ENCODE measurements at regions not wholly inside any gene's neighbourhood (a gene's known extent, or its start where the extent isn't known, plus 50 kb on each side); places are given as distances from the start of the nearest gene placed in this dataset.

DNA sequence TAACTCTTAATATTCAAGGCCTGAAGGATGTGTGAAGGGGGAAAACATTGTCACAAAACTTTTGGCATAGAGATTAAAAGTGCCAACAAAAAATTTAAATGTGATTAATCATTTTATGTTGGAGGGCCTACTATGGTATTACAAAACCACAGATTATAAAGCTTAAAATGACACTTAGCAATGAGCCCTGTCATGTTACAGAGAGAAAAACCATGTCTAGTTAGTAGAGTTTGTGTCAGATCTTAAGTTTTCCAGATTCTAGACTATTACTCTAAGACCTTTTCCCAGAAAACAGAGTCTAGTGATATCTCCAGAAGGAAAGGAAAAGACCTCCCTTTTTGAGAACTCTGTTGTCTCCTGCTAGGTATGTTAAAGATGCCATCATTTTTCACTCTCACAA lies 239.1 kb upstream of the DKK2 start:
- no peak for ATAC-seq
- no peak for DNase-seq (ENCODE audit: low spot score)
- intact Hi-C loops (cut with DNase I): no loop called here

DNA sequence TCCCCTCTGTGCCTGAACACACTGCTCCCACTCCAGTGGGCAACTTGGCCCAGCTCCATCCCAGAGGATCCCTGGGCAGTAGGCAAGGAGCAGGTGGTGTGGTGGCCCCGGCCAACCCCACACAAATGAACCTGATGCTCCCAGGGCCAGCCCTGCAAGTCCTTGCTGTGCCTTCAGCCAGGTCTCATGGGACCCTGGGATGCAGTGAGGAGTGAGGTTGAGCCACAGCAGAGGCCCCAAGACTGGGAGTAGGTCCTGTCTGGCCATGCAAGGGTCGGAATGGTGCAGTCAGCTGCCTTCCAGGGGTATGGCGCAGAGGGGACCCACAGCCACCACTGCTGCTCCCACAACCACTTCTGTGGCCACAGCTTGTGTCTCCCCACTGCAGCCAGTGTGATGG lies 234.5 kb upstream of the DKK2 start:
- DNase-seq (ENCODE audit: low spot score) (no peak), ATAC-seq (peak; percentile 24)
- intact Hi-C loops (cut with DNase I): no loop called here

DNA sequence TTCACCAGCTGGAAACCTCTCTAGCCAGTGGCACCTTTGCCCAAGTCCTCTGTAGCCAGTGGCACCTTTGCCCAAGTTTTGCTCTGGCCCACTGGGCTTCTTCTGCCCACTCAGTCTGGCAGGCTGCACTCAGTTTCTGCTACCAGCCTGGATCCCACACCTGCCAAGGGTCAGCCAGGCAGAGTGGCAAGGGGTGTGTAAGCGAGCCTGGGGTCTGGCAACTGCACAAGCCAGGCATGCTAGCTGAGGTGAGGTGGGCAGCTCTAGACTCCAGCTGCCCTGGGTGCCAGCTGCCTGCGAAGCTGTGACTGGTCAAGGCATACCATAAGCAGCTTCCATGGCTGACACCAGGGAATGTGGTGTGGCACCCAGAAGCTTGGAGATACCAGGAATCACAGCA lies 233.1 kb upstream of the DKK2 start:
- DNase-seq (ENCODE audit: low spot score) (no peak), ATAC-seq (no peak)
- intact Hi-C loops (cut with DNase I): no loop called here

DNA sequence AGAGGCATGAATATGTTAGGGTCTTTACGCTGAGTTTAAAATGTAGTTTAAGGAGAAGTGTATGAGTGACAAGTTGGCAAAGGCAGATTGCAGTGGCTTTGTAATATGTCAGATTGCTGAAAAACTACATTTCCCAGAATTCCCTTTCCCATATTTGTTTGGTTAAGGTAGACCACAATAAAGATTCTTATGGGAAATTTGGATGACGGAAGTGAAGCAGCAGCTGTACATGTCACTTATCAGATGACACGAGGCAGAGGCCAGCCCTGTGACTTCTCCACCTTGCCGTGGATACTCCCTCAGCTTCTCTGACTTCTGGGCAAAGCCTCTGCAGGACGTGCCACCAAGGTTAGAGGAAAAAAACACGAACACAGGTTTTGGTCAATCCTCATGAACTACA lies 229.7 kb upstream of the DKK2 start:
- intact Hi-C loops (cut with DNase I): no loop called here
- no peak for ATAC-seq
- no peak for DNase-seq (ENCODE audit: low spot score)

DNA sequence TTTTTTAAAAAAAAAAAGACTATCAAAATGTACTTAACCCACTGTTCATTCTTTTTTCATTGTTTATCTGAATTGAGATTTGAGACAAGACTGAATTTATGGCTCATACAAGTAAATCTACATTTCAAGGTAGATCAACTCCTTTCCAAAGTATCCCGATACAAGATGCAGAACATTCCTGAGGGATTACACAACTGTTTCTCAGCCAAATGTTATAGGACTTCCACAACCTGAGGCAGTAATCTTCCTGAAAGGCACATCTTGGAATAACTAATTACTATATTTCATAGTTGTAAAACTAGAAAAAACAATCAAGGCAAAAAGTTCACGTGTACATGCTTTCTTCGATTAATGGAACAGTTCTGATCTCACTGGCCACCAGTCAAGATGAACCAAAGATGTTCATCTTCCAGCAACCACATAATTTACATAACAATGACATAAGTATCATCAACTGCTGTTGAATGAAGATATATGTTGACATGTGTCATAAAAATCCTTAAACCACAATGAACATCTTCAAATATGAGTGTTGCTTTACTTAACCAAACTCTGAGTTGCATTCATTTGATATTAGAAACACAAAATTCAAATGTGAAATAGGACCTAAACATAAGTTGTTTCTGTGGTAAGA lies 225.2 kb upstream of the DKK2 start:
- no peak for DNase-seq (ENCODE audit: low spot score)
- intact Hi-C loops (cut with DNase I): no loop called here
- ATAC-seq: no peak

DNA sequence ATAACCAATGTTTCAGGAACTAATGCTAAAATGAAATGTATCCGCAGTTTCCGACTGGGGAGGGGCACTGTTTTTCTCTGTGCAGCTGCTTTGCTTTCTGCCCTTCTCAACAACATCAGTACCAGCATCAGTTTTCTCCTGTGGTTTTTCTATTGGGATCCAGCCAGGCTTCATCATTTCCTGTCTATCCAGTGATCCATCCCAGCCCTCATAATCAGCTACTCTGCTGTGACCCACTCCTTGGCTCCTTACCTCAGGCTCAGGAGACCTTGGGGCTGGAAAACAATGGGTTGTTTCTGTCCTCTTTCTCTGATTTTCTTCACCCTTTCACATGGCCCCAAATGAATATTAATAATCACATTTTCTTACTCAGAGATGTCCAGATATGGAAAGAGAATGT lies 222.2 kb upstream of the DKK2 start:
- ATAC-seq (no peak), DNase-seq (ENCODE audit: low spot score) (no peak)
- intact Hi-C loops (cut with DNase I): no loop called here

DNA sequence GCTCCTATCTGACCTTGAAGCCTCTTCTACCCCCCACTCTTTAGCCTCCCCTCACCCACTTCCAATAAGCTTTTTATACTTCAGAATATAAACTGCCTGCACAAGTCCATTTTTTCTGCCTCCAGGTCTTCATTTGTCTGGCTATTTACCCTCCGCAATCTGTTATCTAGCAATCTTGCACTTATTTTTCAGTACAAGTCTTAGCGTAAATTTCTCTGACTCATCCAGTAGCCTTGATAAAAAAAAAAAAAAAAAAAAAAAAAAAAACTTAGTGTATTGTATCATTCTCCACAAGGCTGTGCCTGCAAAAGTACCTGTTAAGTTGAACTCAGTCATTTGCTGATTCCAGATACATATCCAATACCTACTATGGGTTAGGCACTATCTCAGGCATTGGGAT lies 219.5 kb upstream of the DKK2 start:
- no peak for ATAC-seq
- DNase-seq (ENCODE audit: low spot score): no peak
- intact Hi-C loops (cut with DNase I): no loop called here

DNA sequence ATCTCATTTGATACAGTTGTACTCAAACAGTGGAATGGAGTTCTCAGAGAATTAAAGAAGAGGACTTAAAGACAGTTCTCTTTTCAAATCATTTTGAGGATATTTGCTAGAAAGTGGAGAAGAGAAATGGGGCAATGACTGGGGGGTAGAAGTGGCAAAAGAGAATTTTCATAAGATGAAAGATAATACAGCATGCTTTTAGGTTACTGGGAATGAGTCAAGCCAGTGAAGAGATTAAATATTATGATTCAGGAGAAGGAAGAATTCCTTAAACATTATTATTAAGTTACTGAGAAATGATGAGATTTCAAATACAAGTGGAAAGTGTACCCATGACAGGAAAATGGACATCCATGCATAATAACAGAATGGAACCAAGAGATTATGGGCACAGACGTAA lies 219.0 kb upstream of the DKK2 start:
- DNase-seq (ENCODE audit: low spot score): no peak
- ATAC-seq: no peak
- intact Hi-C loops (cut with DNase I): no loop called here

DNA sequence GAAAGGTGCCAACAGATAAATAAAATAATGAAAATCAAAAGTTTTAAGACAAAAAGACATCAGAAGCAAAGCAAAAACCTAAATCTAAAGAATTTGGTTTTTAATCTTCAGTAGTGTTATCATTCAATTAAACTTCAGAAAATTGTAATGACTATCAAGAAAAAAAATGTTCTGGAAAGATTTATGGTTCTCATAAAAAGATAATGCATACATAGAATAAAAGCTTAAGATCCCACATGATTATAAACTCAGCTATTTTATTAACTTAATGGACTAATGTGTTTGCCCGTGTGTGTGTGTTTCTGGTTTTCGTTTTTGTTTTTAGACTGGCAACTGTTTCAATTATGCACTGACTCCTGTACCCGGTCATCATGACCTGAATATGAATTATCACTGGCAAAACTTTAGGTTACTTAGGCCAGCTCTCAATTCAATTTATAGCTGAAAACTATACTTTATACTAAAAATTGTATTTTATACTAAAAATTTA lies 217.5 kb upstream of the DKK2 start:
- intact Hi-C loops (cut with DNase I): no loop called here
- no peak for DNase-seq (ENCODE audit: low spot score)
- no peak for ATAC-seq

DNA sequence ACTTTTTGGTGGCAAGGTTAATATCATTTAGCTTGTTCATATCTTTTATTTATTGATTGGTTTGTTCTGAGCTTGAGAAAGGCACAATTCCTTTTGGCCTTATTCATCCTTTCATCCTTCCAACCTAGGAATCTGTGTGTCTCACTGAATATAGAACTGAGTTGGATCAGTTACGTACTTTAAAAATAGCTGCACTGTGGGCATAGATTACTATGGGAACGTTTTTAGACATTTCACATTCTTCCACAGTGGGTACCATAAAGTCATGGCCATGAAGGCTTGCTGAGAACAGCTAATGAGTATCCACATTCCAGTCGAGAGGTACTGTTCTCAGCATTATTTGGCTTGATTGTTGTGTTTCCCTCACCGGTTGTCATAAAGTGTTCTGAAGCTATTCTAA lies 217.0 kb upstream of the DKK2 start:
- ATAC-seq: no peak
- no peak for DNase-seq (ENCODE audit: low spot score)
- intact Hi-C loops (cut with DNase I): no loop called here

DNA sequence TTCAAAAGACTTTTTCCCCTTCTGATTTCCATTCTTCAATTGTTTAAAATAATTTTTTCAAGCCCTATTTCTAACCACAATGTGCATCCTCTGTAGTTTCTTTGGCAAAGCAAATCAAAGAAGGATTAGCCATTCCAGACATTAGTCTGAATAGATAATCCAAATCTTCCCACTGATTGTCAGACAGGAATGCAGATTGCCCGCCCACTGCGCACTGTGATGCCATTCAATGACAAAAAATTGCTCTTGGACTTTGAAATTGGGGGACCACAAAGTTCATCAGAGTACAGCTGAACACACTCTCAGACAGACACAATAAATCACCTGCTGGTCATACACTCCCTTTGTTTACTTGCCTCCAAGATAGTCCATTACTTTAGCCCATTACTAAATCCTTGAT lies 216.5 kb upstream of the DKK2 start:
- intact Hi-C loops (cut with DNase I): no loop called here
- DNase-seq (ENCODE audit: low spot score): no peak
- no peak for ATAC-seq

DNA sequence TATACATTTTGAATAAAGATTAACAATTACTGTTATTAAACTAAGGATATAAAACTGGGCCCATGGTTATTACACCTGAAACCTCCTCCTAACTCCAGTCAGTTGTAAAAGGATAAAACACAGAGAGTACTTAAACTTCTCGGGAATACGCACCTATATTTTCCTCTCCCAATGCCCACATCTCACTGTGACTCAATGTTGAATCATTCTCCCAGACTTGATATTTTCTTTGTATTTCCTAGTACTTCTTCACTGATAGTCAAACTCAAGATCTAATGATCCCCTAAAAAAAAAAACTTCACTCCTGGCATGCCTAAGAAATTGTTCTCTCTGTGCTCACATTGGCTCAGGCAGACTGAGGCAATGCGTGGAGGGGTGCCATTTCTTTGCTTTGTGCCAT lies 212.5 kb upstream of the DKK2 start:
- ATAC-seq (no peak), DNase-seq (ENCODE audit: low spot score) (no peak)
- intact Hi-C loops (cut with DNase I): no loop called here

DNA sequence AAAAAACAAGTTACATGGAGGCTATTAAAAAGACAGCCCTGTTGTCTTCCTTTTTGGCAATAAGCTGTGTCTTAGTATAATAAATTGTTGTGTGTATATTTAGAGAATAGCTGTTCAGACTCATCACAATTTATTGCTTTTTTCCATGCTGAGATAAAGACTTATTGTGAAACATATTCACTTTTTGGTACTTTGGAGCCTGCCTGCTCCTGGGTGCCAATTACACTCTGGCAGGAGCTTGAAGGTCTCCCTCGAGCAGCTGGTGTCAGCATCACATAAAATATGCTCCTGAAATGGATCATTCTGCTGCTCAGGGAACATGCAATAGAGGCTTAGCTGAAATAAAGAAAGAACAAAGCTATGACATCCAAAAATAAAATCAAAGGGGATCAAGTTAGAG lies 211.6 kb upstream of the DKK2 start:
- intact Hi-C loops (cut with DNase I): no loop called here
- no peak for DNase-seq (ENCODE audit: low spot score)
- ATAC-seq: peak; percentile 90

DNA sequence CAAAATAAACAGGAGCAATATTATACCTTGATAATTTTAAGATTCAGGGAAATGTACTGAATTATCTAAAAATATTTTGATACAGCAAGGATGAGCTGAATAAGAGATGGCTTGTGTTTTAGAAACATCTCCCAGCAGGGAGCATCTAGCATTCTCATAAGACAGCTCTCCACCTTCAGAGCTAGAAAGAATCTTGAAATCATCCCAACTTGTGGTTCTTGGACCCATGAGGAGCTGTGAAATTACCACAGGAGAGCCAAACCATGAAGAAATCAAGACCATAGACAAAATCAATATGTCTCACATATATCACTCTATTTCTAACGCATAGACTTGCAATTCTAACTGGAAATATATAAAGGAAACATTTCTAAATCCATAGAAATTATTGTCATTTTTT lies 210.6 kb upstream of the DKK2 start:
- ATAC-seq (no peak), DNase-seq (ENCODE audit: low spot score) (no peak)
- intact Hi-C loops (cut with DNase I): no loop called here

DNA sequence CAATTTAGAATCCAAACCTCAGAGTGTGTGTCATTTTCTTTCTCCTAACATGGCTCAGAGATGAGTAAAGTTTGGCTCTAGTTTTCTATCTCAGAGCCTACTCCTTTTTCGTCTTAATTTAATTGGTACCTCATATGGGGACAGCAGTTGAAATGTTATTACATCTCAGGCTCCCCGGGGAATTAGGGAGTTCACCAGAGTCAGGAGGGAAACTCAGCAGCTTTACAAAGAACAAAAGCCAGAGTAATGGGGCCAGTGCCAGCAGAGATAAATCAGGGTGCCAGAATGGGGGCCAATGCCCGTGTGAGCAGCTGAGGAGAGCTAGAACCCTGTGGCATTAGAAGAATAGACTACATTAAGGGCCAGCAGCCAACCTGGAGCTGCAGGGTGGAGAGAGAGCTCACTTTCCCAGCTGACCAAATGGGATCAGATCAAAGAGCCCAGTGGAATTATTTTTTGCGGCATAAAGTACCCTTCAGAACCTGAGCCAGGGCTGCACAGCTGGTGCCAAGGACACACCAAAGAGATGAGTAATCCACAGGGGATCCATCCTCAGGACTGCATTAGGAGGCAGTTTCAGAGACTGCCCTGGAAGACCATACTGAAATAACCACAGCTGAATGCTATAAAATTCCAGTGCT lies 207.1 kb upstream of the DKK2 start:
- intact Hi-C loops (cut with DNase I): no loop called here
- peak; percentile 10 for ATAC-seq
- DNase-seq (ENCODE audit: low spot score): no peak

DNA sequence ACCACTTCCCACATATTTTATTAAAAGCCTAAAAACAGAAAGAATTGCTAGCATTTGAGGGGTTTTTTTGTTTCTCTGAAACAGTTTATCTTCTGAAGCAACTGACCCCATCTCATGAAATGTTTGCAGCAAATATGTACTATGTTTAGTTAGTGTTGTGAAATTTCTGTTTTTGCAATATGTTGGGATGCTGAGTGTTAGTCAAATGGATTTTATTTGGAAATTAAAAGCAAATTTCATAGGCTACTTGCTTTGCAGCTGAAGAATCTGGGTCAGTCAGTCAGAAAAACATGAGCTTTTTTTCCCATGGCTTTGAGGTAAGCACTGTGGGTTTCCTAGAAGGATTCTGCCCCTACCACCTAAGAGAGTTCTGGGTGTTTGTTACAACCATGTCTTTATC lies 184.9 kb upstream of the DKK2 start:
- intact Hi-C loops (cut with DNase I): no loop called here
- DNase-seq (ENCODE audit: low spot score): no peak
- ATAC-seq: no peak

DNA sequence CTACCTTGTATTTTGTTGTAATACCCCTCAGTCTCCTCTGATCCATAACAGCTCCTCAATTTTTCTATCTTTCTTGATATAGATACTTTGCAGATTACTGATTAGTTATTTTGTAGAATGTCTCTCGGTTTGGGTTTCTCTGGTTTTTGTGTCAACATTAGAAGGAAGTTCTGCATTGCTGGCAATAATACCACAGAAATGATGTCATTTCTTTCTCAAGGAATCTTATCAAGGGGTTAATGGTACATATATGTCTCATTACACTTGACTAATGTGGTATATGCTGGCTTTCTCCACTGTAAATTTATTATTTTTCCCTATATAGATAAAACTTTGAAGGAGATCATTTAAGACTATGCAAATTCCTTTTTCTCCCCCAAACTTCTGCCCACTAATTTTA lies 183.6 kb upstream of the DKK2 start:
- intact Hi-C loops (cut with DNase I): no loop called here
- DNase-seq (ENCODE audit: low spot score) (no peak), ATAC-seq (no peak)

DNA sequence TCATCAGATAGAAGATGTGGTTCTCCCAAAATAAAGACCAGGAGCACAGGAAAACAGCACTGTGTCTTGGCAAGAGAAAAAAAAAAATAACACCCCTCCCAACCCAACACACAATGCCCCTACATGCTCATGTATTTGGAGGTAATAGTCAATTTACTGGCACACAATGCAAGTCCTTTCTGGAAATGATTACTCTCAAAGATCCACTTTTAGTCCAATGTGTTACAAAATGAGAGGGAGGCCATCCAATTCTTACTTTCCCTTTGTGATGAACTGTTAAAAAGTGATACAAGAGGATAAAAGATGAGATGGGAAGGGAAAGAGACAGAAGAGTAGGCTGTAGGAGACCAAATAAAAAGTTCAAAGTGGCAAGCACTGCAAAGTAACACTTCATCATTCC lies 180.3 kb upstream of the DKK2 start:
- intact Hi-C loops (cut with DNase I): no loop called here
- ATAC-seq: peak; percentile 55

DNA sequence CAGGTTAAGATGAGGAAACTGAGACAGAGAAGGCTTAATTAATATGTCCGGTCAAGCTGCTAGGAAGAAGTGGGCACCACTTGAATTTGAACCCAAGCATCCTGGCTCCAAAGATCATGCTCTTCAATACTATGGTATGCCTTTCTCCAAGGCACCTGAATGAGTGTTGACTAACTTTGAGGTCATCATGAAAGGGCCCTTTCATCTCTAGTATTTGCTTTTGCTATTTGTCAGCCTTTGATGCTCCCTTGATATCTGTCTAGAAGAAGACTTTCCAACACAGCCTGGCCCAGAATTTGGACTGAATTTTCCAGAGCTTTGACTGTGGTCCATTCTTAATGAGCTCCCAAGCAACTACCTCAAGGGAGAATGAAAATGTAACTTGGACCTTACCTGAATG lies 179.1 kb upstream of the DKK2 start:
- DNase-seq (ENCODE audit: low spot score) (no peak), ATAC-seq (no peak)
- intact Hi-C loops (cut with DNase I): no loop called here

More for the DNA sequence above, 180.3 kb upstream of the DKK2 start:
- DNase-seq (ENCODE audit: low spot score): no peak

DNA sequence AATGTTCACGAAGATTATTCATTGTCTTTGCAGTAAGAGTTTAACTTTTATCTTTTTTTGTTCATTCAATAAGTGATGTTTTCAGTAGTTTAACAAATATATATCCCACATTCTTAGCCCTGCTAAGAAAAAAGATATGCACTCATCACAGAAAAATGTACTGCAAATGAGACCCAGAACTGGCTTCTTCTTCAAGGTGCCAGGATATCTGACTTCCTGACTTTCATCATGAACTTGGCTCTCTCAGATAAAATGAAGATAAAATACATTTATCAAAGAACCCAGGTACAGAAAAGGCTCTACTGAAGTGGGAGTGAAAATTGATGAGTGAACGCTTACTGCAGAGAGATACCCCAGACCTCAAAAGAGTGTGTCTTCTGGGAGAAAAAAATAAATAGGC lies 177.8 kb upstream of the DKK2 start:
- intact Hi-C loops (cut with DNase I): no loop called here
- DNase-seq (ENCODE audit: low spot score): no peak
- no peak for ATAC-seq

DNA sequence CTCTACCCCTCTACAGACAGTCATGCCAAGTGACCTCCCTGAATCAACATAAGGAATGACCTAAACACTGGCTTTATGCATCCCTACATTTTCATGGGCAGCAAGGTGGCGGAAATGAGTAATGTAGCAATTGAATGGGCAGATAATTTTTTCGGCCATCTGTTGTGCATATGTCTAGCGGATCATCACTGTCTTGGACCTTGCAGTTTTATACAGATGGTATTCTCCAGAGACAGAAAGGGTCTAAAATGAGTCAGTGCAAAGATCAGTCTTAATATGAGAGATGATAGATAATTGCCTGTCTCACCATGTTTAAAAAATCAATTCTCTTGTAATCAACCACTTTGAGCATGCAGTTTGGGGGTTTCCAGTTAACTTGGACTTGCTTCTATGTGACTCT lies 177.3 kb upstream of the DKK2 start:
- intact Hi-C loops (cut with DNase I): no loop called here
- no peak for ATAC-seq
- no peak for DNase-seq (ENCODE audit: low spot score)
